ENCODE measurements at regions not wholly inside any gene's neighbourhood (a gene's known extent, or its start where the extent isn't known, plus 50 kb on each side); places are given as distances from the start of the nearest gene placed in this dataset.

DNA sequence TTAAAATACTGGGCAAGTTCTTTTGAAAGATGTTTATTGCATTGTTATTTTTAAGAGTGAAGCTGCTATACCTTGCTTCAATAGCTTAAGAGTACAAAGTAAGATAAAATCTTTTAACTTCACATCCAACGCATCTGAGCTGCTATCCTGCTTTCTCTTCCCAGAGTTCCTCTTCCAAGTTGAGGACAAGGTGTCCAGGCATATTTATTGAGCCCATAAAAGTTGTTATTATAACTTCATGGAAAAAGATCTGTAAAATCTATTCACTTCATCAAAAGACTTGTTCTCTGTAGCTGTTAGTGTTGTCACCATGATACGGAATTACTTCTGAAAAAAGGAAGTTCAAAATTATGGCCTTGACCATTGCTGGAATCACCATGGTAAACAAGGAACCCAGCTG is 306.2 kb upstream of the ELAVL2 start:
- TF ChIP-seq, protein P1, sequence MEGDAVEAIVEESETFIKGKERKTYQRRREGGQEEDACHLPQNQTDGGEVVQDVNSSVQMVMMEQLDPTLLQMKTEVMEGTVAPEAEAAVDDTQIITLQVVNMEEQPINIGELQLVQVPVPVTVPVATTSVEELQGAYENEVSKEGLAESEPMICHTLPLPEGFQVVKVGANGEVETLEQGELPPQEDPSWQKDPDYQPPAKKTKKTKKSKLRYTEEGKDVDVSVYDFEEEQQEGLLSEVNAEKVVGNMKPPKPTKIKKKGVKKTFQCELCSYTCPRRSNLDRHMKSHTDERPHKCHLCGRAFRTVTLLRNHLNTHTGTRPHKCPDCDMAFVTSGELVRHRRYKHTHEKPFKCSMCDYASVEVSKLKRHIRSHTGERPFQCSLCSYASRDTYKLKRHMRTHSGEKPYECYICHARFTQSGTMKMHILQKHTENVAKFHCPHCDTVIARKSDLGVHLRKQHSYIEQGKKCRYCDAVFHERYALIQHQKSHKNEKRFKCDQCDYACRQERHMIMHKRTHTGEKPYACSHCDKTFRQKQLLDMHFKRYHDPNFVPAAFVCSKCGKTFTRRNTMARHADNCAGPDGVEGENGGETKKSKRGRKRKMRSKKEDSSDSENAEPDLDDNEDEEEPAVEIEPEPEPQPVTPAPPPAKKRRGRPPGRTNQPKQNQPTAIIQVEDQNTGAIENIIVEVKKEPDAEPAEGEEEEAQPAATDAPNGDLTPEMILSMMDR (IDR thresholded peaks at IDR 0.05): no peak
- no peak for TF ChIP-seq EZH2 (IDR thresholded peaks at IDR 0.05; ENCODE audit: borderline replicate concordance, insufficient read depth, low read depth, low read length, poor library complexity, severe bottlenecking)
